ENCODE measurements at regions not wholly inside any gene's neighbourhood (a gene's known extent, or its start where the extent isn't known, plus 50 kb on each side); places are given as distances from the start of the nearest gene placed in this dataset.

- TF ChIP-seq, protein P1, sequence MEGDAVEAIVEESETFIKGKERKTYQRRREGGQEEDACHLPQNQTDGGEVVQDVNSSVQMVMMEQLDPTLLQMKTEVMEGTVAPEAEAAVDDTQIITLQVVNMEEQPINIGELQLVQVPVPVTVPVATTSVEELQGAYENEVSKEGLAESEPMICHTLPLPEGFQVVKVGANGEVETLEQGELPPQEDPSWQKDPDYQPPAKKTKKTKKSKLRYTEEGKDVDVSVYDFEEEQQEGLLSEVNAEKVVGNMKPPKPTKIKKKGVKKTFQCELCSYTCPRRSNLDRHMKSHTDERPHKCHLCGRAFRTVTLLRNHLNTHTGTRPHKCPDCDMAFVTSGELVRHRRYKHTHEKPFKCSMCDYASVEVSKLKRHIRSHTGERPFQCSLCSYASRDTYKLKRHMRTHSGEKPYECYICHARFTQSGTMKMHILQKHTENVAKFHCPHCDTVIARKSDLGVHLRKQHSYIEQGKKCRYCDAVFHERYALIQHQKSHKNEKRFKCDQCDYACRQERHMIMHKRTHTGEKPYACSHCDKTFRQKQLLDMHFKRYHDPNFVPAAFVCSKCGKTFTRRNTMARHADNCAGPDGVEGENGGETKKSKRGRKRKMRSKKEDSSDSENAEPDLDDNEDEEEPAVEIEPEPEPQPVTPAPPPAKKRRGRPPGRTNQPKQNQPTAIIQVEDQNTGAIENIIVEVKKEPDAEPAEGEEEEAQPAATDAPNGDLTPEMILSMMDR (conservative IDR thresholded peaks at IDR 0.05; ENCODE audit: low read depth in 2 of 2): no peak
- no peak for TF ChIP-seq ETS1 (IDR thresholded peaks at IDR 0.05)
- TF ChIP-seq POLR2AphosphoS5 (IDR thresholded peaks at IDR 0.05; ENCODE audit: low read depth): no peak
- TF ChIP-seq NANOG (IDR thresholded peaks at IDR 0.05; ENCODE audit: borderline replicate concordance): no peak
- no peak for TF ChIP-seq EZH2phosphoT487 (IDR thresholded peaks at IDR 0.05; ENCODE audit: unreplicated experiment)
- TF ChIP-seq EZH2 (IDR thresholded peaks at IDR 0.05; ENCODE audit: low read depth, unreplicated experiment): no peak
These were observed 1296.8 kb upstream of the CDH6 start for GRCh38 chr5:29896646-29897045.

Data from GM23338 (cell line).